GM12878 (cell line): ENCODE measurements at regions not wholly inside any gene's neighbourhood (a gene's known extent, or its start where the extent isn't known, plus 50 kb on each side); places are given as distances from the start of the nearest gene placed in this dataset.

Experiments
- CEBPB ChIP-seq, 2 experiments: fragments of 150-350 bp in 1 of 2; IDR thresholded peaks; 2 replicates each; pipeline ENCODE4 v1.6.1; 2012 to 2014; ENCODE audit warnings: low read depth in 2 of 2, low read length in 2 of 2, borderline replicate concordance in 1 of 2, inconsistent platforms in 1 of 2
- CTCF ChIP-seq, 3 experiments: IDR thresholded peaks in 2 of 3; conservative IDR thresholded peaks in 1 of 3; 2 replicates each; pipeline ENCODE4 v1.5.1; 2011; ENCODE audit warnings: low read depth in 3 of 3, low read length in 3 of 3, mild to moderate bottlenecking in 3 of 3, control low read depth in 2 of 3, moderate library complexity in 2 of 3, inconsistent platforms in 1 of 3, mixed read lengths in 1 of 3; ENCODE audit not compliant: control insufficient read depth in 2 of 3, insufficient read depth in 1 of 3; ENCODE audit errors: extremely low read depth in 1 of 3
- EP300 ChIP-seq, 2 experiments: fragments of 150-350 bp in 1 of 2; IDR thresholded peaks; 2 replicates each; pipeline ENCODE4 v1.6.1; 2011 to 2012; ENCODE audit warnings: low read depth in 2 of 2, low read length in 2 of 2, borderline replicate concordance in 1 of 2, improper control_type of control experiment in 1 of 2, inconsistent platforms in 1 of 2; ENCODE audit not compliant: control insufficient read depth in 1 of 2
- ESRRA ChIP-seq: IDR thresholded peaks from 2 replicates; pipeline ENCODE4 v1.6.1; 2012; ENCODE audit warnings: mild to moderate bottlenecking, low read length, improper control_type of control experiment
- HDGF ChIP-seq: fragments of 450-650 bp; IDR thresholded peaks from 2 replicates; pipeline ENCODE4 v1.6.1; 2016; ENCODE audit warnings: antibody characterized with exemption
- MAX ChIP-seq: IDR thresholded peaks from 2 replicates; pipeline ENCODE4 v1.6.1; 2012; ENCODE audit warnings: low read depth, low read length, improper control_type of control experiment
- POLR2A ChIP-seq: IDR thresholded peaks from 2 replicates; pipeline ENCODE4 v1.6.1; 2011; ENCODE audit warnings: low read depth, mild to moderate bottlenecking, low read length
- POLR2AphosphoS5 ChIP-seq: IDR thresholded peaks from 2 replicates; pipeline ENCODE4 v1.6.1; 2011; ENCODE audit warnings: mild to moderate bottlenecking, low read length, inconsistent platforms
- REST ChIP-seq: IDR thresholded peaks from 2 replicates; pipeline ENCODE4 v1.6.1; 2012; ENCODE audit warnings: mild to moderate bottlenecking, low read depth, low read length
- SRF ChIP-seq, 2 experiments: IDR thresholded peaks; 2 replicates each; pipeline ENCODE4 v1.6.1; 2011; ENCODE audit warnings: low read depth in 2 of 2, low read length in 2 of 2, mild to moderate bottlenecking in 1 of 2, moderate library complexity in 1 of 2
- ZBTB40 ChIP-seq: fragments of 450-650 bp; IDR thresholded peaks from 2 replicates; pipeline ENCODE4 v1.6.1; 2016; ENCODE audit warnings: mild to moderate bottlenecking, moderate library complexity, borderline replicate concordance
- ZNF217 ChIP-seq: fragments of 450-650 bp; IDR thresholded peaks from 2 replicates; pipeline ENCODE4 v1.6.1; 2017; ENCODE audit warnings: antibody characterized with exemption, mild to moderate bottlenecking
- ZNF274 ChIP-seq: IDR thresholded peaks from one replicate; pipeline ENCODE4 v1.8.0; 2011; ENCODE audit not compliant: insufficient read length, insufficient read depth
- ZNF384 ChIP-seq: IDR thresholded peaks from 2 replicates; pipeline ENCODE4 v1.6.1; 2012; ENCODE audit warnings: low read depth, mild to moderate bottlenecking, low read length, improper control_type of control experiment, borderline replicate concordance

GRCh38 chr10:65040796-65041195, 1519.6 kb downstream of the REEP3 start:
- TF ChIP-seq POLR2AphosphoS5 (no peak), ZBTB40 (no peak), MAX (no peak), HDGF (no peak), ESRRA (no peak), CTCF (IDR thresholded peaks at IDR 0.05 in 2 of 3, conservative IDR thresholded peaks at IDR 0.05 in 1 of 3; ENCODE audit: control insufficient read depth in 2 of 3, extremely low read depth in 1 of 3, insufficient read depth in 1 of 3, low read depth in 3 of 3, low read length in 3 of 3) (no peak), POLR2A (no peak), EP300 (IDR thresholded peaks at IDR 0.05; ENCODE audit: borderline replicate concordance in 1 of 2, control insufficient read depth in 1 of 2, low read depth in 2 of 2, low read length in 2 of 2) (no peak), ZNF384 (no peak), ZNF217 (no peak), CEBPB (IDR thresholded peaks at IDR 0.05; ENCODE audit: borderline replicate concordance in 1 of 2, low read depth in 2 of 2, low read length in 2 of 2) (no peak), SRF (IDR thresholded peaks at IDR 0.05; ENCODE audit: low read depth in 2 of 2, low read length in 2 of 2) (no peak), REST (no peak), ZNF274 (no peak)
